WTC11 (cell line): ENCODE measurements at regions not wholly inside any gene's neighbourhood (a gene's known extent, or its start where the extent isn't known, plus 50 kb on each side); places are given as distances from the start of the nearest gene placed in this dataset.

Experiments
- ATAC-seq: fragments of 200-7000 bp; cut with Tn5 transposase; 2 replicates; pipeline ENCODE4 v1.10.0; 2021; ENCODE audit warnings: mild to moderate bottlenecking, moderate library complexity
- CTCF ChIA-PET: fragments of 300-600 bp; sonication (Branson Sonifier 250); formaldehyde crosslinking; loops from one replicate; lab custom pipeline; 2021; ENCODE audit warnings: antibody characterized with exemption; lab: Charles Lee
- POLR2A ChIA-PET: fragments of 350-600 bp; sonication (Branson Sonifier 250); formaldehyde crosslinking; loops from one replicate; lab custom pipeline; 2021; ENCODE audit warnings: antibody characterized with exemption; lab: Charles Lee
- DNase-seq: peaks from one replicate; pipeline ENCODE4 v3.0.0; 2021; ENCODE audit warnings: low spot score
- H3K27ac Mint-ChIP-seq: 2 replicates; pipeline ENCODE4 v1.8.0; 2021; ENCODE audit warnings: mixed read lengths
- H3K27me3 Mint-ChIP-seq: 2 replicates; pipeline ENCODE4 v1.8.0; 2021; ENCODE audit warnings: low read depth, mild to moderate bottlenecking, moderate library complexity, mixed read lengths
- H3K36me3 Mint-ChIP-seq: 2 replicates; pipeline ENCODE4 v1.8.0; 2021; ENCODE audit warnings: mixed read lengths
- H3K4me1 Mint-ChIP-seq: 2 replicates; pipeline ENCODE4 v1.8.0; 2022; ENCODE audit warnings: mixed read lengths
- H3K4me3 Mint-ChIP-seq: 2 replicates; pipeline ENCODE4 v1.8.0; 2021; ENCODE audit warnings: mild to moderate bottlenecking, moderate library complexity, mixed read lengths
- H3K9me3 Mint-ChIP-seq: 2 replicates; pipeline ENCODE4 v1.8.0; 2021; ENCODE audit warnings: mixed read lengths
- ATF2 ChIP-seq: sonication (generic); formaldehyde crosslinking; IDR thresholded peaks from 2 replicates; pipeline ENCODE4 v1.8.1; 2022; ENCODE audit warnings: low read depth, missing genetic modification reagents, borderline replicate concordance
- E2F1 ChIP-seq: sonication (generic); formaldehyde crosslinking; IDR thresholded peaks from 2 replicates; pipeline ENCODE4 v1.8.0; 2022; ENCODE audit warnings: mild to moderate bottlenecking, missing genetic modification reagents
- ELF4 ChIP-seq: sonication (generic); formaldehyde crosslinking; IDR thresholded peaks from 2 replicates; pipeline ENCODE4 v1.8.1; 2022; ENCODE audit warnings: low read depth, mild to moderate bottlenecking, moderate library complexity, missing genetic modification reagents
- ESRRA ChIP-seq: sonication (generic); formaldehyde crosslinking; IDR thresholded peaks from 2 replicates; pipeline ENCODE4 v1.8.1; 2022; ENCODE audit warnings: mild to moderate bottlenecking, missing genetic modification reagents, borderline replicate concordance
- FOXJ3 ChIP-seq: sonication (generic); formaldehyde crosslinking; IDR thresholded peaks from 2 replicates; pipeline ENCODE4 v1.9.0; 2021; ENCODE audit warnings: missing genetic modification reagents, mild to moderate bottlenecking, borderline replicate concordance
- GABPB1 ChIP-seq: sonication (generic); formaldehyde crosslinking; IDR thresholded peaks from 2 replicates; pipeline ENCODE4 v1.8.1; 2023; ENCODE audit warnings: mild to moderate bottlenecking, missing genetic modification reagents
- MLX ChIP-seq: sonication (generic); formaldehyde crosslinking; IDR thresholded peaks from 2 replicates; pipeline ENCODE4 v1.8.1; 2023; ENCODE audit warnings: mild to moderate bottlenecking, missing genetic modification reagents, moderate library complexity
- NFATC4 ChIP-seq: fragments of 250-450 bp; sonication (Bioruptor Pico); IDR thresholded peaks from 2 replicates; pipeline ENCODE4 v1.9.0; 2021; ENCODE audit warnings: mild to moderate bottlenecking
- OVOL2 ChIP-seq: fragments of 250-450 bp; sonication (Bioruptor Pico); IDR thresholded peaks from 2 replicates; pipeline ENCODE4 v1.9.0; 2021; ENCODE audit warnings: mild to moderate bottlenecking, borderline replicate concordance
- SMAD4 ChIP-seq: sonication (generic); formaldehyde crosslinking; IDR thresholded peaks from 2 replicates; pipeline ENCODE4 v1.8.0; 2022; ENCODE audit warnings: mild to moderate bottlenecking, missing genetic modification reagents
- SOX15 ChIP-seq: fragments of 250-450 bp; sonication (Bioruptor Pico); IDR thresholded peaks from 2 replicates; pipeline ENCODE4 v1.9.0; 2021; ENCODE audit warnings: mild to moderate bottlenecking
- TCF7 ChIP-seq: sonication (generic); formaldehyde crosslinking; IDR thresholded peaks from 2 replicates; pipeline ENCODE4 v1.8.0; 2022; ENCODE audit warnings: mild to moderate bottlenecking, low read depth, missing genetic modification reagents, moderate library complexity
- ZNF219 ChIP-seq: sonication (generic); formaldehyde crosslinking; IDR thresholded peaks from 2 replicates; pipeline ENCODE4 v1.8.0; 2023; ENCODE audit warnings: missing genetic modification reagents, mild to moderate bottlenecking, borderline replicate concordance
- ZNF263 ChIP-seq: sonication (generic); formaldehyde crosslinking; IDR thresholded peaks from 2 replicates; pipeline ENCODE4 v1.8.1; 2022; ENCODE audit warnings: low read depth, mild to moderate bottlenecking, moderate library complexity, missing genetic modification reagents
- ZNF396 ChIP-seq: fragments of 250-450 bp; sonication (Bioruptor Pico); IDR thresholded peaks from 2 replicates; pipeline ENCODE4 v1.8.0; 2021; ENCODE audit warnings: mild to moderate bottlenecking, moderate library complexity, borderline replicate concordance
- ZNF512 ChIP-seq: sonication (generic); formaldehyde crosslinking; IDR thresholded peaks from 2 replicates; pipeline ENCODE4 v1.8.1; 2022; ENCODE audit warnings: missing genetic modification reagents, borderline replicate concordance
- TF ChIP-seq, protein P1 (sequence below): fragments of 250-450 bp; sonication (Bioruptor Pico); IDR thresholded peaks from 2 replicates; pipeline ENCODE4 v1.9.0; 2021; ENCODE audit warnings: mild to moderate bottlenecking
- TF ChIP-seq, protein P2 (sequence below): sonication (generic); formaldehyde crosslinking; conservative IDR thresholded peaks from 2 replicates; pipeline ENCODE4 v1.8.1; 2023; ENCODE audit warnings: mild to moderate bottlenecking, low read depth, missing genetic modification reagents, moderate library complexity

DNA sequence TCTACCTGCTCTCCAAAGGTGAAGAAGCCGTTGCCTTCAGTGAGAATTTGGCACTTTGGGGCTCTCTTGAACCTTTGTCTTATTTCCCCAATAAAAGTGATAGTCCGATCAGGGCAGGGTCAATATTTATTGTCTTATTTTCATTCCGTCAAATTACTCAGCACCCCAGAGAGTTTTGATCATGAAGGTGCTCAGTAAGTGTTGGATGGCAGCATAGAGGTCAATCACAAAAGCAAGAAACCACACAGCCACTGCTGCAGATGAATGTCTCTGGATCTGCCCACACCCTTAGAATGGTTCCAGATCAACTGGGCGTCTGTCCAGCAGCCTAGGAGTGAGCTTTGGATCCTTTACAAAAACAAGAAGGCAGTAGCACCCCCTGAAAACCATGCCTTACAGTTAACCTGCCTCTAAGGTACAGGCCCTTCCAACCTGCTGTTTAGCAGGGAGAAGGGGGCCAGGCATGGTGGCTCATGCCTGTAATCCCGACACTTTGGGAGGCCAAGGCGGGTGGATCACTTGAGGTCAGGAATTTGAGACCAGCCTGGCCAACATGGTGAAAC is 97.3 kb downstream of the PSMG1 start:
- peaks cover 14% of the 10 kb centered on the region for H3K9me3 Mint-ChIP-seq
- peaks cover 16% of the 10 kb centered on the region for H3K4me1 Mint-ChIP-seq
- TF ChIP-seq ZNF396 (CRISPR knock-in tag) (no peak), ZNF512 (no peak), E2F1 (CRISPR knock-in tag) (no peak), ELF4 (CRISPR knock-in tag) (no peak), GABPB1 (CRISPR knock-in tag) (no peak), FOXJ3 (no peak), MLX (no peak), ESRRA (CRISPR knock-in tag) (no peak), TCF7 (no peak), OVOL2 (no peak), ZNF263 (CRISPR knock-in tag) (no peak), ZNF219 (CRISPR knock-in tag) (no peak), SMAD4 (CRISPR knock-in tag) (no peak), ATF2 (no peak), NFATC4 (no peak), SOX15 (CRISPR knock-in tag) (no peak)
- TF ChIP-seq, protein P1, sequence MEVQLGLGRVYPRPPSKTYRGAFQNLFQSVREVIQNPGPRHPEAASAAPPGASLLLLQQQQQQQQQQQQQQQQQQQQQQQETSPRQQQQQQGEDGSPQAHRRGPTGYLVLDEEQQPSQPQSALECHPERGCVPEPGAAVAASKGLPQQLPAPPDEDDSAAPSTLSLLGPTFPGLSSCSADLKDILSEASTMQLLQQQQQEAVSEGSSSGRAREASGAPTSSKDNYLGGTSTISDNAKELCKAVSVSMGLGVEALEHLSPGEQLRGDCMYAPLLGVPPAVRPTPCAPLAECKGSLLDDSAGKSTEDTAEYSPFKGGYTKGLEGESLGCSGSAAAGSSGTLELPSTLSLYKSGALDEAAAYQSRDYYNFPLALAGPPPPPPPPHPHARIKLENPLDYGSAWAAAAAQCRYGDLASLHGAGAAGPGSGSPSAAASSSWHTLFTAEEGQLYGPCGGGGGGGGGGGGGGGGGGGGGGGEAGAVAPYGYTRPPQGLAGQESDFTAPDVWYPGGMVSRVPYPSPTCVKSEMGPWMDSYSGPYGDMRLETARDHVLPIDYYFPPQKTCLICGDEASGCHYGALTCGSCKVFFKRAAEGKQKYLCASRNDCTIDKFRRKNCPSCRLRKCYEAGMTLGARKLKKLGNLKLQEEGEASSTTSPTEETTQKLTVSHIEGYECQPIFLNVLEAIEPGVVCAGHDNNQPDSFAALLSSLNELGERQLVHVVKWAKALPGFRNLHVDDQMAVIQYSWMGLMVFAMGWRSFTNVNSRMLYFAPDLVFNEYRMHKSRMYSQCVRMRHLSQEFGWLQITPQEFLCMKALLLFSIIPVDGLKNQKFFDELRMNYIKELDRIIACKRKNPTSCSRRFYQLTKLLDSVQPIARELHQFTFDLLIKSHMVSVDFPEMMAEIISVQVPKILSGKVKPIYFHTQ (CRISPR knock-in tag), result no peak
- TF ChIP-seq, protein P2, sequence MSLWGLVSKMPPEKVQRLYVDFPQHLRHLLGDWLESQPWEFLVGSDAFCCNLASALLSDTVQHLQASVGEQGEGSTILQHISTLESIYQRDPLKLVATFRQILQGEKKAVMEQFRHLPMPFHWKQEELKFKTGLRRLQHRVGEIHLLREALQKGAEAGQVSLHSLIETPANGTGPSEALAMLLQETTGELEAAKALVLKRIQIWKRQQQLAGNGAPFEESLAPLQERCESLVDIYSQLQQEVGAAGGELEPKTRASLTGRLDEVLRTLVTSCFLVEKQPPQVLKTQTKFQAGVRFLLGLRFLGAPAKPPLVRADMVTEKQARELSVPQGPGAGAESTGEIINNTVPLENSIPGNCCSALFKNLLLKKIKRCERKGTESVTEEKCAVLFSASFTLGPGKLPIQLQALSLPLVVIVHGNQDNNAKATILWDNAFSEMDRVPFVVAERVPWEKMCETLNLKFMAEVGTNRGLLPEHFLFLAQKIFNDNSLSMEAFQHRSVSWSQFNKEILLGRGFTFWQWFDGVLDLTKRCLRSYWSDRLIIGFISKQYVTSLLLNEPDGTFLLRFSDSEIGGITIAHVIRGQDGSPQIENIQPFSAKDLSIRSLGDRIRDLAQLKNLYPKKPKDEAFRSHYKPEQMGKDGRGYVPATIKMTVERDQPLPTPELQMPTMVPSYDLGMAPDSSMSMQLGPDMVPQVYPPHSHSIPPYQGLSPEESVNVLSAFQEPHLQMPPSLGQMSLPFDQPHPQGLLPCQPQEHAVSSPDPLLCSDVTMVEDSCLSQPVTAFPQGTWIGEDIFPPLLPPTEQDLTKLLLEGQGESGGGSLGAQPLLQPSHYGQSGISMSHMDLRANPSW (CRISPR knock-in tag), result no peak
- ChIA-PET CTCF (interaction anchor here (1.5 to 4.0 kb wide), 2 partner anchors 11 to 40 kb away, joined by 5 to 17 read pairs; no protein-coding TSS in a partner anchor), POLR2A (no interaction called here)
- ATAC-seq, result no peak
- no peak overlapping the region for H3K4me3 Mint-ChIP-seq
- no peak overlapping the region for H3K27ac Mint-ChIP-seq
- peaks cover 3% of the 10 kb centered on the region for H3K36me3 Mint-ChIP-seq
- DNase-seq, result no peak
- H3K27me3 Mint-ChIP-seq, result no peaks in the 10 kb centered on the region; the same call in 1 of the 2 replicates
